Loucy (cell line): ENCODE measurements at regions not wholly inside any gene's neighbourhood (a gene's known extent, or its start where the extent isn't known, plus 50 kb on each side); places are given as distances from the start of the nearest gene placed in this dataset.

Source experiments
- H2AFZ ChIP-seq: fragments of 200-600 bp; sonication (generic); 2 replicates; pipeline ENCODE4 v1.6.0; 2016; ENCODE audit warnings: antibody characterized with exemption, mild to moderate bottlenecking, low read length, moderate library complexity
- H3F3A ChIP-seq: fragments of 200-600 bp; 2 replicates; pipeline ENCODE4 v1.6.0; 2016; ENCODE audit warnings: antibody characterized with exemption, low read depth, mild to moderate bottlenecking
- H3K27me3 ChIP-seq: fragments of 200-600 bp; sonication (generic); 2 replicates; pipeline ENCODE4 v1.6.1; 2014; ENCODE audit warnings: low read length, mild to moderate bottlenecking; ENCODE audit not compliant: insufficient read depth, poor library complexity, severe bottlenecking
- H3K36me3 ChIP-seq: fragments of 200-600 bp; sonication (generic); 2 replicates; pipeline ENCODE4 v1.6.1; 2016; ENCODE audit warnings: low read length; ENCODE audit not compliant: insufficient read depth
- H3K4me1 ChIP-seq: fragments of 200-600 bp; sonication (generic); 2 replicates; pipeline ENCODE4 v1.5.1; 2014; ENCODE audit warnings: low read length, mild to moderate bottlenecking; ENCODE audit not compliant: insufficient read depth, poor library complexity, severe bottlenecking
- H3K4me2 ChIP-seq: fragments of 200-600 bp; sonication (generic); 2 replicates; pipeline ENCODE4 v1.6.0; 2014; ENCODE audit warnings: antibody characterized with exemption, low read length, low read depth, mild to moderate bottlenecking; ENCODE audit not compliant: poor library complexity, severe bottlenecking
- H3K4me3 ChIP-seq: fragments of 200-600 bp; sonication (generic); 2 replicates; pipeline ENCODE4 v1.5.1; 2014; ENCODE audit warnings: low read length, mild to moderate bottlenecking, mixed read lengths; ENCODE audit not compliant: poor library complexity, severe bottlenecking
- H3K79me2 ChIP-seq: fragments of 200-600 bp; sonication (generic); 2 replicates; pipeline ENCODE4 v1.6.1; 2014; ENCODE audit warnings: low read length; ENCODE audit not compliant: insufficient read depth
- H3K9ac ChIP-seq: fragments of 200-600 bp; sonication (generic); 2 replicates; pipeline ENCODE4 v1.6.0; 2014; ENCODE audit warnings: mild to moderate bottlenecking, low read depth, low read length, moderate library complexity; ENCODE audit not compliant: poor library complexity, severe bottlenecking
- H3K9me2 ChIP-seq: fragments of 200-600 bp; sonication (generic); replicated peaks from 2 replicates; pipeline ENCODE4 v1.6.1; 2016; ENCODE audit warnings: low read depth, low read length, mixed read lengths
- H3K9me3 ChIP-seq: fragments of 200-600 bp; sonication (generic); 2 replicates; pipeline ENCODE4 v1.6.1; 2014; ENCODE audit warnings: mild to moderate bottlenecking, antibody characterized with exemption, low read length, low read depth; ENCODE audit not compliant: insufficient read depth
- H4K20me1 ChIP-seq: fragments of 200-600 bp; sonication (generic); 2 replicates; pipeline ENCODE4 v1.6.0; 2014; ENCODE audit warnings: antibody characterized with exemption, low read length, mild to moderate bottlenecking; ENCODE audit not compliant: insufficient read depth, poor library complexity, severe bottlenecking
- CTCF ChIP-seq: fragments of 200-600 bp; sonication (generic); conservative IDR thresholded peaks from 2 replicates; pipeline ENCODE4 v1.5.1; 2014; ENCODE audit warnings: mild to moderate bottlenecking, antibody characterized with exemption, low read length
- EZH2phosphoT487 ChIP-seq: fragments of 200-600 bp; IDR thresholded peaks from 2 replicates; pipeline ENCODE4 v1.6.1; 2018; ENCODE audit warnings: antibody characterized with exemption, mild to moderate bottlenecking, moderate library complexity, borderline replicate concordance

- H3K27me3 ChIP-seq, result no peaks in the 10 kb centered on the region
- H3K9ac ChIP-seq, result no peak overlapping the region
- H4K20me1 ChIP-seq, result no peaks in the 10 kb centered on the region
- H3K79me2 ChIP-seq, result no peaks in the 10 kb centered on the region
- H3K4me2 ChIP-seq, result no peak overlapping the region
- H3F3A ChIP-seq, result no peaks in the 10 kb centered on the region
- TF ChIP-seq CTCF (no peak), EZH2phosphoT487 (no peak)
- no peaks in the 10 kb centered on the region for H3K9me3 ChIP-seq
- no peaks in the 10 kb centered on the region for H3K36me3 ChIP-seq
- H2AFZ ChIP-seq, result no peak overlapping the region
- no peaks in the 10 kb centered on the region for H3K4me1 ChIP-seq
- H3K9me2 ChIP-seq, result no peaks in the 10 kb centered on the region
- H3K4me3 ChIP-seq, result no peak overlapping the region
Observed at GRCh38 chr21:18711662-18712061, 308.1 kb upstream of the TMPRSS15 start.

GRCh38 chr21:18715606-18716005, 312.0 kb upstream of the TMPRSS15 start:
- H3K79me2 ChIP-seq, result no peaks in the 10 kb centered on the region
- no peak overlapping the region for H3K4me3 ChIP-seq
- H3F3A ChIP-seq, result no peaks in the 10 kb centered on the region
- no peaks in the 10 kb centered on the region for H4K20me1 ChIP-seq
- no peaks in the 10 kb centered on the region for H3K9me2 ChIP-seq
- TF ChIP-seq CTCF, result no peak
- no peak for TF ChIP-seq EZH2phosphoT487
- H3K27me3 ChIP-seq, result no peaks in the 10 kb centered on the region
- no peak overlapping the region for H3K4me2 ChIP-seq
- H3K9me3 ChIP-seq, result no peaks in the 10 kb centered on the region
- H2AFZ ChIP-seq, result no peak overlapping the region
- no peaks in the 10 kb centered on the region for H3K36me3 ChIP-seq
- no peak overlapping the region for H3K9ac ChIP-seq
- no peaks in the 10 kb centered on the region for H3K4me1 ChIP-seq

GRCh38 chr21:18716578-18717138, 313.1 kb upstream of the TMPRSS15 start:
- no peak overlapping the region for H2AFZ ChIP-seq
- H4K20me1 ChIP-seq, result no peaks in the 10 kb centered on the region
- TF ChIP-seq CTCF (no peak), EZH2phosphoT487 (no peak)
- no peaks in the 10 kb centered on the region for H3K4me1 ChIP-seq
- no peak overlapping the region for H3K4me2 ChIP-seq
- no peak overlapping the region for H3K9ac ChIP-seq
- no peaks in the 10 kb centered on the region for H3K9me3 ChIP-seq
- H3K4me3 ChIP-seq, result no peak overlapping the region
- no peaks in the 10 kb centered on the region for H3K79me2 ChIP-seq
- no peaks in the 10 kb centered on the region for H3K36me3 ChIP-seq
- H3F3A ChIP-seq, result no peaks in the 10 kb centered on the region
- no peaks in the 10 kb centered on the region for H3K27me3 ChIP-seq
- no peaks in the 10 kb centered on the region for H3K9me2 ChIP-seq
